Common myeloid progenitor, CD34-positive (primary cell): ENCODE measurements at regions not wholly inside any gene's neighbourhood (a gene's known extent, or its start where the extent isn't known, plus 50 kb on each side); places are given as distances from the start of the nearest gene placed in this dataset.

Experiments
- CTCF ChIA-PET: fragments of 350-600 bp; sonication (Branson Sonifier 250); formaldehyde crosslinking; loops from one replicate; lab custom pipeline; 2021; ENCODE audit warnings: antibody characterized with exemption; lab: Charles Lee
- POLR2A ChIA-PET: fragments of 350-600 bp; sonication (Branson Sonifier 250); formaldehyde crosslinking; loops from one replicate; lab custom pipeline; 2021; ENCODE audit warnings: antibody characterized with exemption; lab: Charles Lee
- DNase-seq, 3 donors: peaks; one replicate each; pipeline versions ENCODE4 v3.0.0 to v3.0.0-alpha.2; 2013
- H3K27ac ChIP-seq, 2 experiments: 1 replicate in 1 of 2; 2 replicates in 1 of 2; pipeline ENCODE4 v1.7.0; 2013; ENCODE audit warnings: inconsistent platforms in 2 of 2, low read length in 2 of 2, mild to moderate bottlenecking in 2 of 2, low read depth in 1 of 2, moderate library complexity in 1 of 2; ENCODE audit not compliant: severe bottlenecking in 2 of 2, insufficient read depth in 1 of 2, poor library complexity in 1 of 2
- H3K27me3 ChIP-seq, 5 experiments: replicated peaks in 2 of 5; 1 replicate in 3 of 5; 2 replicates in 2 of 5; pipeline versions ENCODE4 v1.6.1 to v1.7.0; 2013; ENCODE audit warnings: low read length in 4 of 5, mild to moderate bottlenecking in 2 of 5, moderate library complexity in 2 of 5, inconsistent platforms in 1 of 5; ENCODE audit not compliant: insufficient read depth in 5 of 5, control insufficient read depth in 4 of 5
- H3K36me3 ChIP-seq, 4 experiments: 1 replicate in 2 of 4; 2 replicates in 2 of 4; pipeline versions ENCODE4 v1.6.1 to v1.7.0; 2013; ENCODE audit warnings: low read length in 3 of 4, control low read depth in 1 of 4, mild to moderate bottlenecking in 1 of 4; ENCODE audit not compliant: control insufficient read depth in 4 of 4, insufficient read depth in 4 of 4
- H3K4me1 ChIP-seq, 4 experiments: 1 replicate in 3 of 4; 2 replicates in 1 of 4; pipeline versions ENCODE4 v1.6.1 to v1.7.1; 2013; ENCODE audit warnings: low read length in 3 of 4, mild to moderate bottlenecking in 3 of 4, control low read depth in 1 of 4, inconsistent platforms in 1 of 4, moderate library complexity in 1 of 4; ENCODE audit not compliant: control insufficient read depth in 4 of 4, insufficient read depth in 4 of 4; ENCODE audit errors: control extremely low read depth in 1 of 4
- H3K4me3 ChIP-seq, 7 experiments: 1 replicate in 4 of 7; 2 replicates in 3 of 7; pipeline versions ENCODE4 v1.5.1 to v1.7.0; 2013; ENCODE audit warnings: mild to moderate bottlenecking in 7 of 7, low read length in 6 of 7, moderate library complexity in 6 of 7, inconsistent platforms in 2 of 7, low read depth in 2 of 7, control low read depth in 1 of 7; ENCODE audit not compliant: insufficient read depth in 4 of 7, control insufficient read depth in 1 of 7; ENCODE audit errors: extremely low read depth in 1 of 7
- H3K9me3 ChIP-seq, 5 experiments: 1 replicate in 4 of 5; 2 replicates in 1 of 5; pipeline versions ENCODE4 v1.6.1 to v1.7.1; 2013; ENCODE audit warnings: low read length in 4 of 5, mild to moderate bottlenecking in 2 of 5, inconsistent platforms in 1 of 5, low read depth in 1 of 5, moderate library complexity in 1 of 5; ENCODE audit not compliant: control insufficient read depth in 4 of 5, insufficient read depth in 2 of 5; ENCODE audit errors: control extremely low read depth in 1 of 5
- WGBS: methylation state at CpG from one replicate; pipeline ENCODE4 v1.1.5; 2013; ENCODE audit not compliant: insufficient coverage; 5-methylcytosine and 5-hydroxymethylcytosine counted together

DNA sequence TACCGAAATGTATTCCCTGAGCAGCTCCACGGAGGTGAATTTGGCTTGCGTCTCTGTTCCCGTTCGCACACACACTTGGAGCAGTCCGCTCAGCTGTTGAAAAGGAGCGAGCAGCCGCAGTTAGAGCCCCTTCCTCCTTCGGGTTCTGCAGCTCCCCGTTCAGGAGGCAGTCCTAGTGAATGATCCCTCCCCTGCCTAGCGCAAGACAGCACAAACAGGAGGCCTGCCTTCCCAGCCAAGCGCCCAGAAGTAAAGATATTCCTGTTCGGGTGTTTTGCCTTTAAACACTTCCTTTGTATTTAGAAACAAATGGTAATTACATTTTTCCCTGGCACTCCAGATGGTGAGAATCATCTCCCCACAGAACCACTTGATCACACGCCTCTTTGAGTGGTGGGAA lies 64.7 kb downstream of the ABCC12 start:
- Histone ChIP-seq H3K4me1 (no peaks in the 10 kb centered on the region), H3K9me3 (no peaks in the 10 kb centered on the region), H3K27ac (no peak overlapping the region), H3K4me3 (no peak overlapping the region), H3K36me3 (no peaks in the 10 kb centered on the region), H3K27me3 (peaks cover 0 to 4% (median 0%) of the 10 kb centered on the region in 5 experiments)
- 70% methylated on average over 14 of the region's 14 CpGs for WGBS
- POLR2A ChIA-PET, result no interaction called here
- CTCF ChIA-PET, result no interaction called here
- DNase-seq, result no peak

DNA sequence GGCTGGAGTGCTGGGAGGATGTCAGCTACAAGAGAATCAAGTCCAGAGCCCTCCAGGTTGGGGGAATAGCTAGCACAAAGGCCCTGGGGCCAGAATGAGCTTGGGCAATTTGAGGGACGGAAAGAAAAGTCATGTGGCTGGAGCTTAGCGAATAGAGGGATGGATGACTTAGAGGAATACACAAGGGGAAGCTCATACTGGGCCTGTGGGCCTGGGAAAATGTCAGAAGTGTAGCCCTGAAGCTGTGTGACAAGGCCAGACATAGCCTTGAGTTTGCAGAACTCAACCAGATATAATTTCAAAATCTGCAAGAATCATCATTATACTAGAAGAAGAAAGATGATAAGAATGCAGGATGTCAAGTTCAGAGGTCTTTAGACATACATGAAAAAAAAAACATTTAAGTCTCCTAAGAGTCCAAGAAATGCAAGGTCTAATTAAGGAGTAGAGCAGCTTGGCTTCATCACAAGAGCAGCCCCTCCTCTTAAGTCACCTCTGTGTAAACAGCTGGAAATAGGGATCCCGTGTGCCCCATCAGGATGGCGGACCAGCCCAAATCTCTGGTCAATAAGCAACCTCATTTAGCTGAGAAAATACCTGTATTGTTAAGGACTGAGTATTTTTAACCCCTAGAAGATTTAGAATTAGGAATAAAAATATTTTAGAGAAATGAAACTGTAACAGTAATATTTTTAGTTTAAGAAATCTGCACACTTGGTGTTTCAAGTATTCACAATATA lies 66.6 kb downstream of the ABCC12 start:
- no peak overlapping the region for H3K27ac ChIP-seq
- H3K9me3 ChIP-seq, result no peaks in the 10 kb centered on the region
- H3K36me3 ChIP-seq, result no peaks in the 10 kb centered on the region
- H3K4me3 ChIP-seq, result no peak overlapping the region
- H3K27me3 ChIP-seq, result peaks cover 0 to 3% (median 0%) of the 10 kb centered on the region in 5 experiments
- ChIA-PET CTCF (interaction anchor here (1.0 kb wide), 1 partner anchor 11 kb away, joined by 3 read pairs; no protein-coding TSS in a partner anchor), POLR2A (no interaction called here)
- 87% methylated on average over 3 of the region's 4 CpGs for WGBS
- no peak for DNase-seq
- no peaks in the 10 kb centered on the region for H3K4me1 ChIP-seq

DNA sequence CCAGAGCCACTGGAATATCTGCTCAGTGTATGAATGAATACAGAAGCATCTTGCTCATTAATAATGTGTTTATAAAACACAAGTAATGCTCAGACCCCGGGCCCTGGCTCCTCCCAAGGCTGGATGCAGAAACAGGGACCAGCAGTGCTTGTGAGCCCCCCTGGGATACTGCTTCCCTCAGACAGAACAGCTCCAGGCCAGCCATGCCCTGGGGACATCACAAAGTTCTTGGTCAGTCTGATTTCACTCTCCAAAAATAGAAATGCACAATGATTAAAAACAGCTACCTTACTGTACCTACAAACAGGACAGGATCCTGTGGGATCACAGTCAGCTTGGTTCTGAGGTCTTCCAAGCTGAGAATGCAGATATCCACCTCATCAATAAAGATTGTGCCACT lies 68.2 kb downstream of the ABCC12 start:
- 90% methylated on average over 1 of the region's 1 CpG for WGBS
- Histone ChIP-seq H3K4me1 (no peaks in the 10 kb centered on the region), H3K27ac (no peak overlapping the region), H3K27me3 (peaks cover 0 to 3% (median 1%) of the 10 kb centered on the region in 5 experiments), H3K4me3 (no peak overlapping the region), H3K9me3 (no peaks in the 10 kb centered on the region), H3K36me3 (no peaks in the 10 kb centered on the region)
- CTCF ChIA-PET, result interaction anchor here (1.1 kb wide), 1 partner anchor 14 kb away, joined by 3 read pairs; no protein-coding TSS in a partner anchor
- DNase-seq, result no peak
- POLR2A ChIA-PET, result no interaction called here

DNA sequence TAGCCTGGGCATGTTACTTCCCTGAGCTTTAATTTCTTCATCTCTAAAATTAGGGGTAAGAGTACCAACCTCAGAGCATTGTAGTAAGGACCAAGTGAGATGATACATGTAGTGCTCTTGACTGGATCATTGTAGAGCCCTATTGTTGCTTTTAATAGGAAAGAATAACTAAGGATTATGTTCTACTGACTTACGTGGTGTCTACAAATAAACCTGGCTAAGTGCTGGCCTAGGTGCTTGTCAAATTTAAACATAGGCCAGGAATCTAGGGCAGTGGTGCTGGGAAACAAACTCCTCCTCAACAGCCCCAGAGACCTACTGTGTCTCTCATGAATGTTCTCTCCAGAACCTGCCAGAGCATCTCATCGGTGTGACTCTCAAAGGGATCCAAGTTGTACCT lies 69.4 kb downstream of the ABCC12 start:
- peaks cover 0 to 7% (median 1%) of the 10 kb centered on the region in 5 experiments for H3K27me3 ChIP-seq
- H3K4me1 ChIP-seq, result no peaks in the 10 kb centered on the region
- CTCF ChIA-PET, result no interaction called here
- no peaks in the 10 kb centered on the region for H3K36me3 ChIP-seq
- 95% methylated on average over 2 of the region's 2 CpGs for WGBS
- POLR2A ChIA-PET, result no interaction called here
- DNase-seq, result no peak
- H3K27ac ChIP-seq, result no peak overlapping the region
- no peaks in the 10 kb centered on the region for H3K9me3 ChIP-seq
- H3K4me3 ChIP-seq, result no peak overlapping the region

DNA sequence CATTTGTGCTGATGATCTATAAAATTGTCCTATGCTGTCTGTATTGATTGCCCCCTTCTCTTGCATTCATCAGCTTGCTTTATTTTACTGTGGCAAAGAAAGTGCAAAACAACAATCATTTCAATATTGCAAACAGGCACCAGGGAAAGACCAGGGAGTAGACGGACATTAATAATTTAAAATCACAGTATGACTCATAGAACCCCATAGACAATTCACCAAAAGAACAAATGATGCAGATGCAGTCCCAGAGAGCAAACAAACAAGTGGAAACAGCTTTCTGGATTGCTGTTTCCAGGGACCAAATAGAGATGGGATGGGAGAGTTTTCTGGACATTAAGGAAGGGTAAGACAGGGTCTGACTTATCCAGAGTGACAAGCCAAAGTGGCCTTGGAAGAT lies 70.1 kb downstream of the ABCC12 start:
- no CpG with 5 or more reads among the region's 1 CpG for WGBS
- no peak overlapping the region for H3K27ac ChIP-seq
- H3K36me3 ChIP-seq, result no peaks in the 10 kb centered on the region
- peaks cover 0 to 7% (median 1%) of the 10 kb centered on the region in 5 experiments for H3K27me3 ChIP-seq
- H3K4me1 ChIP-seq, result no peaks in the 10 kb centered on the region
- ChIA-PET POLR2A (no interaction called here), CTCF (no interaction called here)
- H3K9me3 ChIP-seq, result no peaks in the 10 kb centered on the region
- DNase-seq, result no peak
- H3K4me3 ChIP-seq, result no peak overlapping the region

DNA sequence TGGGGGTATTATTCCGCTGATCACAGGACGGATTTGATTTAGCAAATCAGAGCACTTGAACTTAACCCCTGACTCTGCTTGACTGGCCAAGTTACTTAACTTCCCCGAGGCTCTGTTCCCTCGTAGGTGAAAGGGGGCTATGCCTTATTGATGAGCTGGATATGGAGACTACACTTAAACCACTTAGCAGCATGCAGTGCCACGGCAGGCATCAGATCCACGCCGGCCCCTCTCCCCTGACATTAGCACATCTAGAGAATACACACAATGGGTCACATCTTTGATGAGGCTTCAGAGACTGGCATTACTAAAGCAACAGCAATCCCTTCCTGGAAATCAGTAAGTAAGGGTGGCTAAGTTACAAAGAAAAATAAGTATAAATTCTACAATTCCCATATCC lies 71.0 kb downstream of the ABCC12 start:
- ChIA-PET POLR2A (no interaction called here), CTCF (no interaction called here)
- Histone ChIP-seq H3K9me3 (no peaks in the 10 kb centered on the region), H3K4me1 (no peaks in the 10 kb centered on the region), H3K27ac (no peak overlapping the region), H3K36me3 (no peaks in the 10 kb centered on the region), H3K4me3 (no peak overlapping the region), H3K27me3 (peaks cover 0 to 7% (median 1%) of the 10 kb centered on the region in 5 experiments)
- DNase-seq, result no peak
- WGBS, result 90% methylated on average over 4 of the region's 7 CpGs

DNA sequence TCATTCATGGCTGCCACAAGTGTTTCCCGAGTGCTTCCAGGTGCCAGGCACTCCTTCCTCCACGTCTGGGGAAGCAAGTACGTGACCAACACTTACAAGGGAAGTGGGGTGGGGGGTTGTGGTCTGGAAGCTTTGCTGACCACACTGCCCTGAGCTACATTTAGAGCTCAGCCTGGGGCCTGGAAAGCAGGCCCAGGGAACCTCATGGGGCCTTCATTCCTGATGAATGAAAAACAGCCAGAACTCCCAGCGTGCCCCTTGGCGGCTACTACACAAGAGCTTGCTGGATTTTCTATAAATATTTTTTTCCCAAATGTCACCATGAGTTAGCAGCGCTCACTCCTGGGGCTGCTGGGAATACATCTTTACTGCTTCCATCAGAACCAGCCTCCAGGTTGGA lies 73.3 kb downstream of the ABCC12 start:
- Histone ChIP-seq H3K9me3 (no peaks in the 10 kb centered on the region), H3K36me3 (no peaks in the 10 kb centered on the region), H3K4me3 (no peak overlapping the region), H3K27ac (no peak overlapping the region), H3K4me1 (no peaks in the 10 kb centered on the region), H3K27me3 (peaks cover 0 to 7% (median 0%) of the 10 kb centered on the region in 5 experiments)
- CTCF ChIA-PET, result no interaction called here
- POLR2A ChIA-PET, result no interaction called here
- WGBS, result 51% methylated on average over 5 of the region's 6 CpGs
- DNase-seq, result no peak
